Neural cell (in vitro differentiated cells): ENCODE measurements at regions not wholly inside any gene's neighbourhood (a gene's known extent, or its start where the extent isn't known, plus 50 kb on each side); places are given as distances from the start of the nearest gene placed in this dataset.

Experiments
- H2AFZ ChIP-seq: fragments of 200-600, 300-800 bp; sonication (generic), shearing (Covaris generic); 2 replicates; pipeline ENCODE4 v1.6.0; 2014; ENCODE audit warnings: low read depth, mild to moderate bottlenecking, antibody characterized with exemption, low read length, moderate library complexity
- H3F3A ChIP-seq: fragments of 200-600 bp; shearing (Covaris generic); 2 replicates; pipeline ENCODE4 v1.6.1; 2016; ENCODE audit warnings: mild to moderate bottlenecking, moderate library complexity, mixed read lengths, antibody characterized with exemption, low read length; ENCODE audit not compliant: insufficient read depth, poor library complexity, severe bottlenecking
- H3K27ac ChIP-seq: fragments of 200-600, 300-800 bp; sonication (generic), shearing (Covaris generic); 2 replicates; pipeline ENCODE4 v1.5.1; 2014; ENCODE audit warnings: mild to moderate bottlenecking, low read length, moderate library complexity
- H3K27me3 ChIP-seq: fragments of 300-800, 200-600 bp; sonication (generic), shearing (Covaris generic); 2 replicates; pipeline ENCODE4 v1.6.0; 2014; ENCODE audit warnings: mild to moderate bottlenecking, low read depth, low read length, moderate library complexity; ENCODE audit not compliant: insufficient read depth
- H3K36me3 ChIP-seq: fragments of 300-800, 200-600 bp; sonication (generic), shearing (Covaris generic); 2 replicates; pipeline ENCODE4 v1.5.1; 2014; ENCODE audit warnings: mild to moderate bottlenecking, antibody characterized with exemption, low read length, moderate library complexity; ENCODE audit not compliant: insufficient read depth
- H3K4me2 ChIP-seq: fragments of 300-800, 200-600 bp; sonication (generic), shearing (Covaris generic); 2 replicates; pipeline ENCODE4 v1.6.0; 2014; ENCODE audit warnings: mild to moderate bottlenecking, low read length
- H3K4me3 ChIP-seq: fragments of 300-800, 200-600 bp; sonication (generic), shearing (Covaris generic); 2 replicates; pipeline ENCODE4 v1.5.1; 2014; ENCODE audit warnings: mild to moderate bottlenecking, low read length, moderate library complexity
- H3K79me2 ChIP-seq: fragments of 200-600 bp; shearing (Covaris generic); replicated peaks from 2 replicates; pipeline ENCODE4 v1.6.0; 2014; ENCODE audit warnings: mild to moderate bottlenecking, low read length, moderate library complexity; ENCODE audit not compliant: insufficient read depth
- H3K9ac ChIP-seq: fragments of 300-800, 200-600 bp; sonication (generic), shearing (Covaris generic); 2 replicates; pipeline ENCODE4 v1.6.1; 2016; ENCODE audit warnings: mild to moderate bottlenecking, low read length, mixed read lengths
- H3K9me2 ChIP-seq: fragments of 200-600 bp; shearing (Covaris generic); 2 replicates; pipeline ENCODE4 v1.6.1; 2016; ENCODE audit warnings: mild to moderate bottlenecking, low read length, mixed read lengths; ENCODE audit not compliant: insufficient read depth
- H3K9me3 ChIP-seq: fragments of 200-600, 300-800 bp; sonication (generic), shearing (Covaris generic); 2 replicates; pipeline ENCODE4 v1.6.1; 2016; ENCODE audit warnings: mild to moderate bottlenecking, mixed run types, low read length, moderate library complexity, mixed read lengths
- H4K20me1 ChIP-seq: fragments of 200-600 bp; shearing (Covaris generic); 2 replicates; pipeline ENCODE4 v1.6.1; 2016; ENCODE audit warnings: mild to moderate bottlenecking, mixed run types; ENCODE audit not compliant: insufficient read depth
- CTCF ChIP-seq: fragments of 450-650 bp; IDR thresholded peaks from 2 replicates; pipeline ENCODE4 v1.5.1; 2014; ENCODE audit warnings: antibody characterized with exemption, mild to moderate bottlenecking, moderate library complexity; ENCODE audit not compliant: poor library complexity, severe bottlenecking
- EP300 ChIP-seq: fragments of 450-650 bp; conservative IDR thresholded peaks from 2 replicates; pipeline ENCODE4 v1.6.1; 2014; ENCODE audit warnings: antibody characterized with exemption, mild to moderate bottlenecking, moderate library complexity; ENCODE audit not compliant: poor library complexity, severe bottlenecking
- EZH2 ChIP-seq: fragments of 200-600, 300-800 bp; shearing (Covaris generic), sonication (generic); IDR thresholded peaks from 2 replicates; pipeline ENCODE4 v1.6.1; 2014; ENCODE audit warnings: antibody characterized with exemption, low read length, borderline replicate concordance, mild to moderate bottlenecking; ENCODE audit not compliant: insufficient read depth, poor library complexity, severe bottlenecking
- MXI1 ChIP-seq: fragments of 450-650 bp; conservative IDR thresholded peaks from 2 replicates; pipeline ENCODE4 v1.6.1; 2014; ENCODE audit warnings: antibody characterized with exemption, mild to moderate bottlenecking; ENCODE audit not compliant: poor library complexity, severe bottlenecking
- POLR2AphosphoS5 ChIP-seq: IDR thresholded peaks from 2 replicates; pipeline ENCODE4 v1.6.1; 2012
- RAD21 ChIP-seq: fragments of 450-650 bp; conservative IDR thresholded peaks from 2 replicates; pipeline ENCODE4 v1.6.1; 2014; ENCODE audit warnings: antibody characterized with exemption, mild to moderate bottlenecking, moderate library complexity
- SMC3 ChIP-seq: fragments of 450-650 bp; conservative IDR thresholded peaks from 2 replicates; pipeline ENCODE4 v1.6.1; 2014; ENCODE audit warnings: antibody characterized with exemption, mild to moderate bottlenecking, moderate library complexity; ENCODE audit not compliant: poor library complexity
- TAF1 ChIP-seq: IDR thresholded peaks from 2 replicates; pipeline ENCODE4 v1.6.1; 2012; ENCODE audit warnings: low read depth
- TF ChIP-seq, protein P1 (sequence below): IDR thresholded peaks from 2 replicates; pipeline ENCODE4 v1.6.1; 2012; ENCODE audit warnings: borderline replicate concordance

DNA sequence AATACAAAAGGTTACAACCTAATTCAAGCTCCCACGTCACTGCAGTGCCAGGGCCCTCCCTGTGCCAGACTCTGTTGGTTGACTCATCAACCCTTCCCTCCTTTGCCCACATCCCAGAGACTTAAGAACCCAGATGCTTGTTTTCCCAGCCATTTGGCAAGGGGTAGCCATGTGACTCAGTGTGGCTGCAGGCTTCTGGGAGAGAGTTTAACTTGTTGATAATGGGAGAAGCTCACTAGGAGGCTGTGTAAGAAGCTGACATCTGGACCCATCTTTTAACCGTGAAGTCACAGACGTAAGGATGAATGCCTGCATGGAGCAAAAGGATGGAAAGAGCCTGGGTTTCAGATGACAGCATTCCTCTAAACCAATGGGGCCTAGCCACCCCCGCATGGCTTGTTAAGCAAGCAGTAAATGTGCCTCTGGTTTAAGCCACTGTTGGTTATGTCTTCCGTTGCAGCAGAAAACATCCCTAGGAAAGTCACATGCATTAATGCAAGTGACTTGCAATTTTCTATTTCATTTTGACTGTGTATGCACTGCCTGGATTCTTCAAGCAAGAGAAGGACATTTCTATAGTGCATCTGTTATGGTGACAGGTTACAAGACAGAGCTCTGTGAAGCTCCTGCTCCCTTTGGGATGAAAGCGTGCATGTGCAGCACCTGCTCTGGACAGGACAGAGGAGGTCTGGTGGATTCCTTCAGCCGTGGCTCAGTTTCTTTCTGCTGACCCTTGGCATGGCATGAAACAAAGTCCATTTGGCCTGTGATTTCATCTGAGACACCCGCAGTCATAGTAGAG lies 57.5 kb upstream of the CREB5 start:
- Histone ChIP-seq H3K79me2 (no peaks in the 10 kb centered on the region), H3K4me2 (peak overlapping the region; percentile 48), H4K20me1 (no peaks in the 10 kb centered on the region), H2AFZ (no peak overlapping the region), H3K9ac (peak overlapping the region; percentile 59), H3K36me3 (no peaks in the 10 kb centered on the region), H3K27ac (peak overlapping the region; percentile 89), H3F3A (peaks cover 9% of the 10 kb centered on the region), H3K9me3 (no peaks in the 10 kb centered on the region), H3K9me2 (no peaks in the 10 kb centered on the region), H3K27me3 (no peaks in the 10 kb centered on the region), H3K4me3 (peak overlapping the region; percentile 52)
- TF ChIP-seq POLR2AphosphoS5, result peak; percentile 38
- TF ChIP-seq CTCF, result no peak

DNA sequence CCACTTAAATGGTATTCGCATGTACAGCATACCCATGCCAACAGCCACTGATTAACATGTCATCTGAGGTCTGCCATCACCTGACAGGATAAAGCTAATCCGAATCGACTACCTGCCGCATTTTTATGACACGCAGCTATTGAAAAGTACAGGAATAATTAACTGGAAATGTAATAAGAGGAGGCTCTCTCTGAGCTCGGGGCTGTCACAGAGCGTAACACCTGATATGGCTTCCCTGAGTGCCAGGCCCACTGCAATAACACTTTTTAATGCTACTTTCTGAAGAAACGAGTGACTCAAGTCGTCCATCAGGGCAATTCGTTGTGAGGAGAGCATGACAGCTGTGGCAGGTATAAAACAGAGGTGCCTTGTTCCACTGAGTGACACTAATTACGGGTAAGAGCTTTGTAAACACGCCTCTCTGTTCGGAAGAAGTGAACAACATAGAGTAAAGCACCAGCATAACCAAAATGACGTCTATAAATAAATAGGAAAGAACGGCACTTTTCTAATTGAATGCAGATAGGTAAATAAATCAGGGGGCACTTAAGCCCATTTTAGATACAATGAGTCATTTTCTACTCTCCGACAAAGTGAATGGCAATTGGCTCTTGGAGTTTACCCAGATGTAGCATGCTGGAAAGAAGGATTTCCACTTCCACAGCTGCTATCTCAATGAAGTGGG lies 56.5 kb upstream of the CREB5 start:
- peaks cover 9% of the 10 kb centered on the region for H3F3A ChIP-seq
- H3K79me2 ChIP-seq, result no peaks in the 10 kb centered on the region
- H3K27me3 ChIP-seq, result no peaks in the 10 kb centered on the region
- TF ChIP-seq CTCF, result no peak
- no peak for TF ChIP-seq TAF1
- peak; percentile 42 for TF ChIP-seq MXI1
- TF ChIP-seq EZH2, result no peak
- no peak for TF ChIP-seq RAD21
- TF ChIP-seq, protein P1, sequence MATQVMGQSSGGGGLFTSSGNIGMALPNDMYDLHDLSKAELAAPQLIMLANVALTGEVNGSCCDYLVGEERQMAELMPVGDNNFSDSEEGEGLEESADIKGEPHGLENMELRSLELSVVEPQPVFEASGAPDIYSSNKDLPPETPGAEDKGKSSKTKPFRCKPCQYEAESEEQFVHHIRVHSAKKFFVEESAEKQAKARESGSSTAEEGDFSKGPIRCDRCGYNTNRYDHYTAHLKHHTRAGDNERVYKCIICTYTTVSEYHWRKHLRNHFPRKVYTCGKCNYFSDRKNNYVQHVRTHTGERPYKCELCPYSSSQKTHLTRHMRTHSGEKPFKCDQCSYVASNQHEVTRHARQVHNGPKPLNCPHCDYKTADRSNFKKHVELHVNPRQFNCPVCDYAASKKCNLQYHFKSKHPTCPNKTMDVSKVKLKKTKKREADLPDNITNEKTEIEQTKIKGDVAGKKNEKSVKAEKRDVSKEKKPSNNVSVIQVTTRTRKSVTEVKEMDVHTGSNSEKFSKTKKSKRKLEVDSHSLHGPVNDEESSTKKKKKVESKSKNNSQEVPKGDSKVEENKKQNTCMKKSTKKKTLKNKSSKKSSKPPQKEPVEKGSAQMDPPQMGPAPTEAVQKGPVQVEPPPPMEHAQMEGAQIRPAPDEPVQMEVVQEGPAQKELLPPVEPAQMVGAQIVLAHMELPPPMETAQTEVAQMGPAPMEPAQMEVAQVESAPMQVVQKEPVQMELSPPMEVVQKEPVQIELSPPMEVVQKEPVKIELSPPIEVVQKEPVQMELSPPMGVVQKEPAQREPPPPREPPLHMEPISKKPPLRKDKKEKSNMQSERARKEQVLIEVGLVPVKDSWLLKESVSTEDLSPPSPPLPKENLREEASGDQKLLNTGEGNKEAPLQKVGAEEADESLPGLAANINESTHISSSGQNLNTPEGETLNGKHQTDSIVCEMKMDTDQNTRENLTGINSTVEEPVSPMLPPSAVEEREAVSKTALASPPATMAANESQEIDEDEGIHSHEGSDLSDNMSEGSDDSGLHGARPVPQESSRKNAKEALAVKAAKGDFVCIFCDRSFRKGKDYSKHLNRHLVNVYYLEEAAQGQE, result peak; percentile 71
- TF ChIP-seq POLR2AphosphoS5, result peak; percentile 91
- TF ChIP-seq SMC3, result no peak
- TF ChIP-seq EP300, result peak; percentile 99
- peak overlapping the region; percentile 59 for H3K9ac ChIP-seq
- no peaks in the 10 kb centered on the region for H3K9me3 ChIP-seq
- H3K4me2 ChIP-seq, result peak overlapping the region; percentile 48
- peak overlapping the region; percentile 52 for H3K4me3 ChIP-seq
- no peaks in the 10 kb centered on the region for H3K9me2 ChIP-seq
- no peaks in the 10 kb centered on the region for H3K36me3 ChIP-seq
- H4K20me1 ChIP-seq, result no peaks in the 10 kb centered on the region
- H2AFZ ChIP-seq, result no peak overlapping the region
- peak overlapping the region; percentile 89 for H3K27ac ChIP-seq
